Esophagus (tissue), 2 donors: ENCODE measurements at regions not wholly inside any gene's neighbourhood (a gene's known extent, or its start where the extent isn't known, plus 50 kb on each side); places are given as distances from the start of the nearest gene placed in this dataset.

Source experiments
- H3K27ac ChIP-seq, 2 donors: one replicate each; pipeline ENCODE4 v1.5.1; 2013; ENCODE audit warnings: low read depth in 2 of 2, mild to moderate bottlenecking in 2 of 2, inconsistent platforms in 1 of 2, low read length in 1 of 2, moderate library complexity in 1 of 2
- H3K27me3 ChIP-seq, 2 donors: one replicate each; pipeline ENCODE4 v1.6.1; 2013; ENCODE audit warnings: low read length in 2 of 2, control low read depth in 1 of 2, mild to moderate bottlenecking in 1 of 2; ENCODE audit not compliant: insufficient read depth in 2 of 2, control insufficient read depth in 1 of 2
- H3K36me3 ChIP-seq, 2 donors: one replicate each; pipeline ENCODE4 v1.6.1; 2013; ENCODE audit warnings: low read length in 1 of 2; ENCODE audit not compliant: control insufficient read depth in 2 of 2, insufficient read depth in 2 of 2
- H3K4me1 ChIP-seq, 2 donors: one replicate each; pipeline ENCODE4 v1.6.1; 2013; ENCODE audit warnings: low read length in 1 of 2; ENCODE audit not compliant: control insufficient read depth in 2 of 2, insufficient read depth in 2 of 2
- H3K4me3 ChIP-seq, 2 donors: one replicate each; pipeline ENCODE4 v1.5.1; 2013; ENCODE audit warnings: low read length in 2 of 2, mild to moderate bottlenecking in 2 of 2, low read depth in 1 of 2, moderate library complexity in 1 of 2
- H3K9me3 ChIP-seq, 2 donors: one replicate each; pipeline ENCODE4 v1.6.1; 2013; ENCODE audit warnings: mild to moderate bottlenecking in 2 of 2, low read depth in 1 of 2, low read length in 1 of 2, moderate library complexity in 1 of 2; ENCODE audit not compliant: control insufficient read depth in 2 of 2, insufficient read depth in 1 of 2
- WGBS, 2 donors: extraction: QIAGEN DNeasy Blood & Tissue Kit; methylation state at CpG; one replicate each; pipeline ENCODE4 v1.1.7; 2013; 5-methylcytosine and 5-hydroxymethylcytosine counted together
- donor health status: healthy with polysubstance abuse.
- donor health status: Bipolar disorder and iron deficiency.

- H3K27me3 ChIP-seq = no peaks in the 10 kb centered on the region
- H3K9me3 ChIP-seq = no peaks in the 10 kb centered on the region
- H3K27ac ChIP-seq = no peak overlapping the region
- H3K4me1 ChIP-seq = no peaks in the 10 kb centered on the region
- H3K36me3 ChIP-seq = no peaks in the 10 kb centered on the region
- no peak overlapping the region for H3K4me3 ChIP-seq
These were observed 87.9 kb upstream of the GRIA1 start for GRCh38 chr5:153402550-153402949.

- no peak overlapping the region for H3K27ac ChIP-seq
- H3K36me3 ChIP-seq = no peaks in the 10 kb centered on the region
- H3K27me3 ChIP-seq = no peaks in the 10 kb centered on the region
- H3K4me3 ChIP-seq = no peak overlapping the region
- H3K4me1 ChIP-seq = no peaks in the 10 kb centered on the region
- H3K9me3 ChIP-seq = no peaks in the 10 kb centered on the region
These were observed 87.0 kb upstream of the GRIA1 start for GRCh38 chr5:153403470-153403869.

GRCh38 chr5:153404747-153405146 is 85.7 kb upstream of the GRIA1 start:
- H3K36me3 ChIP-seq = no peaks in the 10 kb centered on the region
- H3K27me3 ChIP-seq = no peaks in the 10 kb centered on the region
- H3K9me3 ChIP-seq = no peaks in the 10 kb centered on the region
- no peak overlapping the region for H3K27ac ChIP-seq
- WGBS, 2 donors = 59 to 64% methylated on average over 7 of the region's 7 CpGs
- no peaks in the 10 kb centered on the region for H3K4me1 ChIP-seq
- H3K4me3 ChIP-seq = no peak overlapping the region

DNA sequence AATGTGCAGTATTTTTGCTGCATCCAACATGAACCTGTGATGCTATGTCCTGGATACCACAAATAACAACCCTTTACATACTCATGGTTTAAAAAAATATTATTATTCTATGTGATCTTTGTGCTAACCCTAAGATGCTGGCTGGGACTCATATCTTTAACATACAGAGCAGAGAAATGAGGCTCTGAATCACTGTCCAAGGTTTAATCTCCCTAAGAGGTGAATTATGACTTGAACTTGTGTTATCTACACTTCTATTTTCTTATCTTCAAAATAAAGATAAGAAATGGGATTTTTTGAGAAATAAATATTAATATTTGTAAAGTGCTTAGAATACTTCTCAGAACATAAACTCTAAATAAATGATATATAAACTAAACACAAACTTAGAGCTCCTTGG is 68.8 kb upstream of the GRIA1 start:
- H3K27ac ChIP-seq = no peak overlapping the region
- H3K4me1 ChIP-seq = no peaks in the 10 kb centered on the region

DNA sequence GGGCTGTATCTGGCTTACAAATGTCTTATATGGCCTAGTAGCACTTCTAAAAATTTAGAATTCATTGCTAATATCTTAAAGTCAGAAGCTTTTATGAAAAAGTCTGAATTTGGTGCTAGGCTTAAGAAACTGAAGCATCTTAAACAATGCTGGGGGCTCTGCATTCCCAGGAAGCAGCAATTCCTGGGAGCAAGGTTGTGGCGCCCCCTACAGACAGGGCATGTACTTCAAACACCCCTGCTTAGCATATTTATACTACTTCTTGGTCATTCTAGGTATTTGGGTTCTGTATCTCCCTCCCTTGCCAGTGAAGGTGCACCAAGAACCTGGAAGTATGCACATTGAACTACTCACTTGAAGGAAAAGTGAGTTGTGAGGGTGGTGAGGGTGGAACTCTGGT is 64.6 kb upstream of the GRIA1 start:
- H3K4me3 ChIP-seq = no peak overlapping the region
- no peak overlapping the region for H3K27ac ChIP-seq
- no peaks in the 10 kb centered on the region for H3K27me3 ChIP-seq
- H3K36me3 ChIP-seq = no peaks in the 10 kb centered on the region
- WGBS, 2 donors = 24 to 25% methylated on average over 1 of the region's 1 CpG
- H3K4me1 ChIP-seq = no peaks in the 10 kb centered on the region
- H3K9me3 ChIP-seq = no peaks in the 10 kb centered on the region

More for the DNA sequence above, 68.8 kb upstream of the GRIA1 start:
- Histone ChIP-seq H3K4me3 (no peak overlapping the region), H3K27me3 (no peaks in the 10 kb centered on the region), H3K9me3 (no peaks in the 10 kb centered on the region), H3K36me3 (no peaks in the 10 kb centered on the region)

DNA sequence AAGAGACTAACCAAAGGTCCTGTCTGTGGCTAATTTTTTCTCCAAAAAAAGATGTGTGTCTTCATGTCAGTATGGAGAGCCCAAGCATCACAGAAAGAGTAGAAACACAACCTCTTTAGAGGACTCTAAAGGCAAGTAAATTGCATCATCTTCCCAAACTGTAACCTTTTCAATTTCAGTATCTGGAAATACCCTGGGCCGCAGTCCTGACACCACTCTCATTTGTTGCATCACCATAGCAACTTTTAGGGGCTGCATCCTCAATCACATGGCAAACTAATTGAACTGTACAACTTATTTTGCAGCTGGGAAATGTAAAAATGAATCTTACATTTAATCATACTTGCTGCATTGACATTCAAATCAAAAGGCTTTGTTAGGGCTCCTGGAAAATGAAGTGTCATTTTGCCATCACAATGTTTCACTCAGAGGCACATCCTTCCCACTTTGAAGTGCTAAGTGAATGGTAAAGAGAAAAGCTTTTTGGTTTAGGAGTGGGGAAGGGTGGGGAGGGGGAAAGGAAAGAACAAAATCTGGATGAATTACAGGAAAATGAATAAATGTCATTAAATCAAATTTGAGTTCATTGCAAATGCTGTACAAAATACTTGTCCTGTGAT is 60.6 kb upstream of the GRIA1 start:
- 81 to 87% methylated on average over 1 of the region's 1 CpG for WGBS, 2 donors
- H3K36me3 ChIP-seq = no peaks in the 10 kb centered on the region
- H3K27me3 ChIP-seq = no peaks in the 10 kb centered on the region
- H3K27ac ChIP-seq = no peak overlapping the region
- no peaks in the 10 kb centered on the region for H3K9me3 ChIP-seq
- no peak overlapping the region for H3K4me3 ChIP-seq
- H3K4me1 ChIP-seq = no peaks in the 10 kb centered on the region

GRCh38 chr5:153432583-153432982 is 57.9 kb upstream of the GRIA1 start:
- H3K9me3 ChIP-seq = no peaks in the 10 kb centered on the region
- H3K27ac ChIP-seq = no peak overlapping the region
- no peak overlapping the region for H3K4me3 ChIP-seq
- H3K36me3 ChIP-seq = no peaks in the 10 kb centered on the region
- WGBS, 2 donors = 55 to 61% methylated on average over 3 of the region's 3 CpGs
- no peaks in the 10 kb centered on the region for H3K27me3 ChIP-seq
- no peaks in the 10 kb centered on the region for H3K4me1 ChIP-seq

GRCh38 chr5:153437251-153437650 is 53.2 kb upstream of the GRIA1 start:
- Histone ChIP-seq H3K9me3 (no peaks in the 10 kb centered on the region), H3K27ac (no peak overlapping the region), H3K4me1 (no peaks in the 10 kb centered on the region), H3K27me3 (no peaks in the 10 kb centered on the region), H3K36me3 (no peaks in the 10 kb centered on the region), H3K4me3 (no peak overlapping the region)

GRCh38 chr5:153439130-153439529 is 51.3 kb upstream of the GRIA1 start:
- H3K36me3 ChIP-seq = no peaks in the 10 kb centered on the region
- no peak overlapping the region for H3K4me3 ChIP-seq
- H3K27ac ChIP-seq = no peak overlapping the region
- no peaks in the 10 kb centered on the region for H3K4me1 ChIP-seq
- H3K27me3 ChIP-seq = no peaks in the 10 kb centered on the region
- H3K9me3 ChIP-seq = no peaks in the 10 kb centered on the region
